SK-N-SH (cell line): ENCODE measurements at regions not wholly inside any gene's neighbourhood (a gene's known extent, or its start where the extent isn't known, plus 50 kb on each side); places are given as distances from the start of the nearest gene placed in this dataset.

Source experiments
- EP300 ChIP-seq, 2 experiments: IDR thresholded peaks; 2 replicates each; pipeline versions ENCODE4 v1.4.0 to v1.6.1; 2012; ENCODE audit warnings: borderline replicate concordance in 1 of 2, low read depth in 1 of 2, low read length in 1 of 2
- FOSL2 ChIP-seq: IDR thresholded peaks from 2 replicates; pipeline ENCODE4 v1.4.0; 2012; ENCODE audit warnings: low read depth, mild to moderate bottlenecking, moderate library complexity, borderline replicate concordance
- FOXM1 ChIP-seq: IDR thresholded peaks from 2 replicates; pipeline ENCODE4 v1.4.0; 2012; ENCODE audit warnings: low read depth, mild to moderate bottlenecking
- GABPA ChIP-seq: IDR thresholded peaks from 2 replicates; pipeline ENCODE4 v1.4.0; 2012; ENCODE audit warnings: low read depth, mild to moderate bottlenecking
- POLR2AphosphoS5 ChIP-seq: IDR thresholded peaks from 2 replicates; pipeline ENCODE4 v1.6.1; 2012; ENCODE audit warnings: low read depth, low read length
- RCOR1 ChIP-seq: fragments of 150-350 bp; IDR thresholded peaks from 2 replicates; pipeline ENCODE4 v1.6.1; 2017; ENCODE audit warnings: antibody characterized with exemption, low read length
- RXRA ChIP-seq: IDR thresholded peaks from 2 replicates; pipeline ENCODE4 v1.4.0; 2012; ENCODE audit warnings: low read depth, mild to moderate bottlenecking, borderline replicate concordance
- YY1 ChIP-seq: IDR thresholded peaks from 2 replicates; pipeline ENCODE4 v1.4.0; 2012; ENCODE audit warnings: low read depth, mild to moderate bottlenecking
- TF ChIP-seq, protein P1 (sequence below): fragments of 200-600 bp; sonication (generic); IDR thresholded peaks from 2 replicates; pipeline ENCODE4 v1.6.1; 2017; ENCODE audit warnings: antibody characterized with exemption, mild to moderate bottlenecking, moderate library complexity
- TF ChIP-seq, protein P2 (sequence below): IDR thresholded peaks from 2 replicates; pipeline ENCODE4 v1.6.1; 2012; ENCODE audit warnings: mild to moderate bottlenecking, low read depth, low read length, moderate library complexity
- TF ChIP-seq, protein P3 (sequence below): IDR thresholded peaks from 2 replicates; pipeline ENCODE4; 2012
- TF ChIP-seq, protein P4 (sequence below): IDR thresholded peaks from 2 replicates; pipeline ENCODE4 v1.4.0; 2012; ENCODE audit warnings: low read depth, borderline replicate concordance

DNA sequence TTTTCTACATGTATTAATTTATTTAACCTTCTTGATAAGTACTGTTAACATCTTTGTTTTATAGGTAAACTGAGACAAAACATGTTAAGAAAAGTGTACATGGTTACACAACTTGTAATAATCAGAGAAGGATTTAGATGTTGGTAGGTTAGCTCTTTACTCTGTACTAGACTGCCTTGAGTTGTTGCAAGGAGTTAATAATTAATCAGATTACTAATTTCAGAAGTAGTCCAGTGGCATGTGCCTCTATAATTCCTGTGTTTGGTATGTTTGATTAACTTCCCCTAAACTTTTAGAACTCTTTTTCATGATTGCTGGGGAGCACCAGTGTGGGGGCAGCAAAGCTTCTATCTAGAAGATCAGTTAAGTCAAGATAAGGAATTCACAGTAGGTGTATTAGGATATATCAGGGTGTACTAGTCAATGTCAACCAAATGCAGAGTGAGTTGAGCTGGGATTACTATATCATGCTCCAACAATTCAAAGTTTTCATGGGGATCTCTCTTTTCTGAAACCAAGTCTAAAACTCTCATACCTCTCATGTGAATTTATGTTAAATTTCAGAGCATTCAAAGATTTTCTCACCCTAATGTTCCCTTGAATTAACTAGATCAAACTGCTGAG lies 129.7 kb upstream of the AHI1 start:
- TF ChIP-seq, protein P1, sequence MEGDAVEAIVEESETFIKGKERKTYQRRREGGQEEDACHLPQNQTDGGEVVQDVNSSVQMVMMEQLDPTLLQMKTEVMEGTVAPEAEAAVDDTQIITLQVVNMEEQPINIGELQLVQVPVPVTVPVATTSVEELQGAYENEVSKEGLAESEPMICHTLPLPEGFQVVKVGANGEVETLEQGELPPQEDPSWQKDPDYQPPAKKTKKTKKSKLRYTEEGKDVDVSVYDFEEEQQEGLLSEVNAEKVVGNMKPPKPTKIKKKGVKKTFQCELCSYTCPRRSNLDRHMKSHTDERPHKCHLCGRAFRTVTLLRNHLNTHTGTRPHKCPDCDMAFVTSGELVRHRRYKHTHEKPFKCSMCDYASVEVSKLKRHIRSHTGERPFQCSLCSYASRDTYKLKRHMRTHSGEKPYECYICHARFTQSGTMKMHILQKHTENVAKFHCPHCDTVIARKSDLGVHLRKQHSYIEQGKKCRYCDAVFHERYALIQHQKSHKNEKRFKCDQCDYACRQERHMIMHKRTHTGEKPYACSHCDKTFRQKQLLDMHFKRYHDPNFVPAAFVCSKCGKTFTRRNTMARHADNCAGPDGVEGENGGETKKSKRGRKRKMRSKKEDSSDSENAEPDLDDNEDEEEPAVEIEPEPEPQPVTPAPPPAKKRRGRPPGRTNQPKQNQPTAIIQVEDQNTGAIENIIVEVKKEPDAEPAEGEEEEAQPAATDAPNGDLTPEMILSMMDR = no peak
- TF ChIP-seq EP300 (IDR thresholded peaks at IDR 0.05; ENCODE audit: borderline replicate concordance in 1 of 2, low read depth in 1 of 2, low read length in 1 of 2) = no peak
- no peak for TF ChIP-seq FOXM1
- TF ChIP-seq YY1 = no peak
- TF ChIP-seq GABPA = no peak
- TF ChIP-seq POLR2AphosphoS5 = no peak
- TF ChIP-seq, protein P2, sequence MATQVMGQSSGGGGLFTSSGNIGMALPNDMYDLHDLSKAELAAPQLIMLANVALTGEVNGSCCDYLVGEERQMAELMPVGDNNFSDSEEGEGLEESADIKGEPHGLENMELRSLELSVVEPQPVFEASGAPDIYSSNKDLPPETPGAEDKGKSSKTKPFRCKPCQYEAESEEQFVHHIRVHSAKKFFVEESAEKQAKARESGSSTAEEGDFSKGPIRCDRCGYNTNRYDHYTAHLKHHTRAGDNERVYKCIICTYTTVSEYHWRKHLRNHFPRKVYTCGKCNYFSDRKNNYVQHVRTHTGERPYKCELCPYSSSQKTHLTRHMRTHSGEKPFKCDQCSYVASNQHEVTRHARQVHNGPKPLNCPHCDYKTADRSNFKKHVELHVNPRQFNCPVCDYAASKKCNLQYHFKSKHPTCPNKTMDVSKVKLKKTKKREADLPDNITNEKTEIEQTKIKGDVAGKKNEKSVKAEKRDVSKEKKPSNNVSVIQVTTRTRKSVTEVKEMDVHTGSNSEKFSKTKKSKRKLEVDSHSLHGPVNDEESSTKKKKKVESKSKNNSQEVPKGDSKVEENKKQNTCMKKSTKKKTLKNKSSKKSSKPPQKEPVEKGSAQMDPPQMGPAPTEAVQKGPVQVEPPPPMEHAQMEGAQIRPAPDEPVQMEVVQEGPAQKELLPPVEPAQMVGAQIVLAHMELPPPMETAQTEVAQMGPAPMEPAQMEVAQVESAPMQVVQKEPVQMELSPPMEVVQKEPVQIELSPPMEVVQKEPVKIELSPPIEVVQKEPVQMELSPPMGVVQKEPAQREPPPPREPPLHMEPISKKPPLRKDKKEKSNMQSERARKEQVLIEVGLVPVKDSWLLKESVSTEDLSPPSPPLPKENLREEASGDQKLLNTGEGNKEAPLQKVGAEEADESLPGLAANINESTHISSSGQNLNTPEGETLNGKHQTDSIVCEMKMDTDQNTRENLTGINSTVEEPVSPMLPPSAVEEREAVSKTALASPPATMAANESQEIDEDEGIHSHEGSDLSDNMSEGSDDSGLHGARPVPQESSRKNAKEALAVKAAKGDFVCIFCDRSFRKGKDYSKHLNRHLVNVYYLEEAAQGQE = no peak
- TF ChIP-seq, protein P3, sequence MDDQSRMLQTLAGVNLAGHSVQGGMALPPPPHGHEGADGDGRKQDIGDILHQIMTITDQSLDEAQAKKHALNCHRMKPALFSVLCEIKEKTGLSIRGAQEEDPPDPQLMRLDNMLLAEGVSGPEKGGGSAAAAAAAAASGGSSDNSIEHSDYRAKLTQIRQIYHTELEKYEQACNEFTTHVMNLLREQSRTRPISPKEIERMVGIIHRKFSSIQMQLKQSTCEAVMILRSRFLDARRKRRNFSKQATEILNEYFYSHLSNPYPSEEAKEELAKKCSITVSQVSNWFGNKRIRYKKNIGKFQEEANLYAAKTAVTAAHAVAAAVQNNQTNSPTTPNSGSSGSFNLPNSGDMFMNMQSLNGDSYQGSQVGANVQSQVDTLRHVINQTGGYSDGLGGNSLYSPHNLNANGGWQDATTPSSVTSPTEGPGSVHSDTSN = no peak
- TF ChIP-seq, protein P4, sequence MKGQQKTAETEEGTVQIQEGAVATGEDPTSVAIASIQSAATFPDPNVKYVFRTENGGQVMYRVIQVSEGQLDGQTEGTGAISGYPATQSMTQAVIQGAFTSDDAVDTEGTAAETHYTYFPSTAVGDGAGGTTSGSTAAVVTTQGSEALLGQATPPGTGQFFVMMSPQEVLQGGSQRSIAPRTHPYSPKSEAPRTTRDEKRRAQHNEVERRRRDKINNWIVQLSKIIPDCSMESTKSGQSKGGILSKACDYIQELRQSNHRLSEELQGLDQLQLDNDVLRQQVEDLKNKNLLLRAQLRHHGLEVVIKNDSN = no peak
- no peak for TF ChIP-seq RXRA
- no peak for TF ChIP-seq RCOR1
- TF ChIP-seq FOSL2 = no peak
